Amniotic epithelial cell (primary cell): ENCODE measurements at regions not wholly inside any gene's neighbourhood (a gene's known extent, or its start where the extent isn't known, plus 50 kb on each side); places are given as distances from the start of the nearest gene placed in this dataset.
A peak's percentile ranks its signal among the peaks of the same experiment; 100 is the strongest.
"Not testable (repeated sequence)": the region's sequence is repeated elsewhere in the genome, so short reads cannot be mapped to it uniquely, and the experiment has no call there.

ENCODE experiments used
- DNase-seq: peaks from one replicate; pipeline ENCODE4 v3.0.0-alpha.2; 2010; ENCODE audit warnings: low read depth

GRCh38 chr4:123158576-123158975 is 236.2 kb upstream of the NUDT6 start:
- DNase-seq = no peak

DNA sequence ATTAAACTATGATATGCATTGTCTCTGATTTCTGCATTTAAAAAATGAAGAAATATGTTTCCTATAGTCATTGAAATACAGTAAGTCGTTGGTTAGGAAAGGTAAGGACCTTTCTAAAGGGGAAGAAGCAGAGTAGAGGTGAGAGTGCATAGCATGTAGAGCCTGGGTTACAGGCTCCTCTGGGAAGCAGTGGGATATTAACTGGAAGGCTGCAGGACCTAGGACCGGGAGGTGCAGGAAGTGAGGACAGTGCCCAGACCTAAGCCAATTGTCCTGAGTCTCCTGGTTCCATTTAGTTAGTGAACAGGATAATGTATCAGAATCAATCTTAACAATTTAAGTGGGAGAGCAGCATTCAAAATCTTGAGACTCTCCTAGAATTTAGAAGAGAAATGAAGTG is 237.1 kb upstream of the NUDT6 start:
- DNase-seq = no peak

DNA sequence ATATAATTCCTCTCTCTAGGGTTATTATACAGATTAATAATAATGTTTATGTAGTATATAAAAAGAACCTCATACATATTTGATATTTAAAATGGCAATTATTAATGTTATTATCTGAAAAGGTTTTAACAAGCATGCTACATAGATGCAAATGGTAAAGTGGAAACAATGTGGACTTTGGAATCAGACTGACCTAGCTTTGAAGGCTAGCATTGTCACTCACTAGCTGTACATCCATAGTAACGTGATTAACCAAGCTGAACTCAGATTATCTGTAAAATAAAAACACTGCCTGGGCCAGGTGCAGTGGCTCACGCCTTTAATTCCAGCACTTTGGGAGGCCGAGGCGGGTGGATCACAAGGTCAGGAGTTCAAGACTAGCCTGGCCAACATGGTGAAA is 233.7 kb upstream of the SPRY1 start:
- no peak for DNase-seq

- DNase-seq = no peak
These were observed 233.1 kb upstream of the SPRY1 start for GRCh38 chr4:123163501-123163900.

GRCh38 chr4:123166023-123166422 is 230.6 kb upstream of the SPRY1 start:
- DNase-seq = no peak

GRCh38 chr4:123167931-123168330 is 228.7 kb upstream of the SPRY1 start:
- no peak for DNase-seq

- peak; percentile 6 for DNase-seq
These were observed 227.8 kb upstream of the SPRY1 start for GRCh38 chr4:123168812-123169211.

DNA sequence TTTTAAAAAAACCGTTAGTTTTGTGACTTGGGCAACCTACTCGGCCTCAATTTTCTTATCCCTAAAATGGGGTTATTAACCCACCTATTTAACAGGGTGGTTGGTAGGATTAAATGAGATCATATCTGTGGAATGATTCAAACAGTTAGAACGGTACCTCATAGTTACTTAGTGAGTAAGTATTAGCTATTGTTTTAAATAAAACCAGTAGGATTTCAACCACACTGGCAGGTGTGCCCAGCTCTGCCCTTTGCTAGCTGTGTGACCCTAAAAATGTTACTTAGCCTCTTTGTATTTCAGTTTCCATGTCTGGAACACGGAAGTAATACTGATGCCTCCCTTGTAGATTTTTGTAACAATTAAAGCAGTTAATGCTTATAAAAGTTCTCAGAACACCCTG is 225.8 kb upstream of the SPRY1 start:
- DNase-seq = peak; percentile 7

DNA sequence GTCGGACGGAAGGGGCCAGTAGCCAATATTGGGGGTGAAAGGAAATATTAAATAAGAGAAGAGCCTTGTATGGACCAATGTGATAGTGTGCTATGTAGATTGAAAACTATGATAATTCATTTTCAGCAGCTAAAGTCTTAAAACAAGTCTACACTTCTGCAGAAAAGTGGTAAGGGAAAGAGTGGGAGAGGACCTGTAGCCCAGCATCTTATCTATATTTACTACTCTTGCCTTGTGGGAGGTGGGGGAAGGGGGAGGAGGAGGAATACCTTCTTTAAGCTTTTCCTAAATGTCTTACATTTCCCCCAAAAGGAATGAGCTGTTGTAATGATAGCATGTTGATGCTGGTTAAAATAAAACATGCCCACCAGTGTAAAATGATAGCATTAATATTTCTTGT is 220.0 kb upstream of the SPRY1 start:
- DNase-seq = no peak

DNA sequence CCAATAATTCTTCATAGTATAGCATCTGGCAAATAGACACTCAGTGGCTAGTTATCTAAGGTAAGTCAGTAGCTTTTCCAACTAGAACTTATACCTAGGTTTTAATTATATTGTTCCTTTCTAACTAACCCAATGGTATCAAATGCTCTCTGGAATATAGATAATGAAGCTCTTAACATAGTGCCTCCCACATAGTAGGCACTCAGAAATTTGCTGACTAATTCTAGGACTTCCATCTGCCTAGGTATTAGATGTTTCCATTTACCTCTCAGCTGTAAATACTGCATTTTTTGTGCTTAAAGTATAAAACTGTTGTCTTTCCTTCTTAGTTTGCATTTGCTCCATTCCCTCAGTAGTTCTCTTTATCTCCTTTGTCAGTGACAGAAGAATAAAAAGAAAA is 214.3 kb upstream of the SPRY1 start:
- DNase-seq = no peak

- DNase-seq = no peak
These were observed 213.3 kb upstream of the SPRY1 start for GRCh38 chr4:123183308-123183707.

DNA sequence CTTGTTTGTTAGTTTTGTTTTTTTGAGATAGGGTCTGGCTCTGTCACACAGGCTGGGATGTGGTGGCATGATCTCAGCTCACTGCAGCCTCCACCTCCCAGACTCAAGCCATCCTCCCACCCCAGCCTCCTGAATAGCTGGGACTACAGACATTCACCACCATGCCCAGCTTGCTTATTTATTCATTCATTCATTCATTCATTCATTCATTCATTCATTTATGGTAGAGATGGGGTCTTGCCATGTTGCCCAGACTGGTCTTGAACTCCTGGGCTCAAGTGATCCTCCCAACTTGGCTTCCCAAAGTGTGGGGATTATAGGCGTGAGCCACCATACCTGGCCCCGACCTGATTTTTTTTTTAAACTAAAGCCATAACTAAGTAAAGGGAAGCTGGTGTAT is 212.8 kb upstream of the SPRY1 start:
- DNase-seq = not testable (repeated sequence)

DNA sequence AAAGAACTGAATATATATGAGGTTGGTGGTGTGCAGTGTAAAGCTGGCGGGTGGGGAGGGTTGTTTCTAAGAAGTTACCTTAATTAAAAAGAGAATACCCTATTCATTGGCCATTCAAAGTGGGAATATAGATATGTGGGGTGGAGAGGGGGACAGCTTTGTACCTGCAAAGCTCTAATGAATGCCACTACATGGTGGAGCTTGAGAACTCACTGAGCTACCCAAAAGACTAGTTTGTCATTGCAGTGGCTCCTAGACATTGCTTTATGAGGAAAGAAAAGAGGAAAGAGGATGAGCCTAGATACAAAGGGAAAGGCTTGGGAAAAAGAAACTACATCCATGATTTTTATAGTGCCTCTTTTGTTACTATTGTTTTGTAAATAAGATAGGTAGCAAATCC is 209.9 kb upstream of the SPRY1 start:
- no peak for DNase-seq

DNA sequence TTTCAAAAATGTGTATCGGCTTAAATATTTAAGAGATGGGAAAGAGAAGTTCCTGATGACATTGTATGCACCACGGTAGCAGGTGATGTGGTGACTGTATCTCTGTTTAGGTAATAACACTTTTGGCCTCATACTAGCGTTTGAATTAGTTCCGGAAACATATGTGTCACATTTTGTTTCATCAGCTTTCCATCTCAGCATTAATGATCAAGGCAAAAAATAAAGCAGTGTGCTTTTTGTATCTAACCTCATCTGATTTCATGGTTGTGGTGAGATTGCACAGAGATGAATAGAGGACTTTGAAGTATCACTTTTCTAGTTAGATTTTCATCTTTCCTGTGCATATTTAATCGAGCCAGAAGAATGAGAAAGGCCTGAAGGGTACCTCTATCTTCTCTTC is 206.4 kb upstream of the SPRY1 start:
- DNase-seq = no peak

DNA sequence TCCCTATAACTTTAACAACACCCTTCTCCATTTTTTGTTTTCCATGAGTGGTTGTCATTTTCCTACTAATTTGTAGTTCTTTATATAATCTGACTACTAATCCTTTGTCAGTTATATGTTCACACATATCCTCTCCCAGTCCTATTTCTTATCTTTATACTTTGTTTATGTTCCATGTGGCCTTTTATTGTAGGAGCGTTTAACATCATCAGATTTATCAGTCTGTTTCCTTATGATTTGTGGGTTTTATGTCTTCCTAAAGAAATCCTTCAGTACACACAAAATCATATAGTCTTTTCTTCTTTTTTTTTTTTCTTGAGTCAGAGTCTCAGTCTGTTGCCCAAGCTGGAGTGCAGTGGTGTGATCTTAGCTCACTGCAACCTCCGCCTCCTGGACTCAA is 204.9 kb upstream of the SPRY1 start:
- peak; percentile 27 for DNase-seq

DNA sequence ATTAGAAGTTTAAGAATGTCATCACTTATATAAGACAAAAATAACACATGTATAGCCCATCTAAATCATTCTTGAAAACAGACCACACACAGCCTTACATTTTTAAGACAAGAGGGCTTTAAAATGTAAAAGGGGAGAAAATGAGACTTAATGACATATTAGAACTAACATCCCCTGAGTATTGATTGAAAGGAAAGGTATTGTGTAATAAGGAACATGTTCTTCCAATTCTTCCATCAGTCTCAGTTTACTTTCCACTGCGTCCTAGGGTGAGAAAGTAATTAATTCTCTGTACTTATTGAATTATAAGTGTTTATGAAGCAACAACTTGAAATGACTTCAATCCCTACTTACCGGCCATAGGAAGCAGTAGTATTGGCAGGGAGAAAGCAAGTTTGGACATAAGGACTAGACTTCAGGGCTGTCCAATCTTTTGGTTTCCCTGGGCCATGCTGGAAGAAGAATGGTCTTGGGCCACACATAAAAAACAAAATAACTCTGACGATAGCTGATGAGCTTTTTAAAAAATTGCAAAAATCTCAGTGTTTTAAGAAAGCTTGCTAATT is 202.7 kb upstream of the SPRY1 start:
- DNase-seq = no peak

DNA sequence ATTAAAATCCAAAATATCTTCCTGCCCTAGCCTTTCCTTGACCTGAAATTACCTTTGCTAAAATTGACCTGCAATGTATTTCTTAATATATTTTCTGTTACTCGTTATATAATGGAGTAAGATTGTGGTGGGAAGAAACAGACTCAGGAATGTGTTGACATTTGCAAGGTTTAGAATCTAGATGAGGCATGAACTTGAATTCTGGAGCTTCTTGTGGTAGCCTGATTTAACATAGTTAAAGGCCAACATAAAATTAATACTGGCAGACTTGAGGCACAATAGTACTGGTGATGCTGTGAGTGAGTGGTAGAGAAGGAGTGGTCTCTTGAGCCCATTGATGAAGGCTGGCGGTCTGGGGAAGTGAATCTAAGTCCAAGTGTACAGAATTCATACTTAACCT is 197.9 kb upstream of the SPRY1 start:
- peak; percentile 35 for DNase-seq

DNA sequence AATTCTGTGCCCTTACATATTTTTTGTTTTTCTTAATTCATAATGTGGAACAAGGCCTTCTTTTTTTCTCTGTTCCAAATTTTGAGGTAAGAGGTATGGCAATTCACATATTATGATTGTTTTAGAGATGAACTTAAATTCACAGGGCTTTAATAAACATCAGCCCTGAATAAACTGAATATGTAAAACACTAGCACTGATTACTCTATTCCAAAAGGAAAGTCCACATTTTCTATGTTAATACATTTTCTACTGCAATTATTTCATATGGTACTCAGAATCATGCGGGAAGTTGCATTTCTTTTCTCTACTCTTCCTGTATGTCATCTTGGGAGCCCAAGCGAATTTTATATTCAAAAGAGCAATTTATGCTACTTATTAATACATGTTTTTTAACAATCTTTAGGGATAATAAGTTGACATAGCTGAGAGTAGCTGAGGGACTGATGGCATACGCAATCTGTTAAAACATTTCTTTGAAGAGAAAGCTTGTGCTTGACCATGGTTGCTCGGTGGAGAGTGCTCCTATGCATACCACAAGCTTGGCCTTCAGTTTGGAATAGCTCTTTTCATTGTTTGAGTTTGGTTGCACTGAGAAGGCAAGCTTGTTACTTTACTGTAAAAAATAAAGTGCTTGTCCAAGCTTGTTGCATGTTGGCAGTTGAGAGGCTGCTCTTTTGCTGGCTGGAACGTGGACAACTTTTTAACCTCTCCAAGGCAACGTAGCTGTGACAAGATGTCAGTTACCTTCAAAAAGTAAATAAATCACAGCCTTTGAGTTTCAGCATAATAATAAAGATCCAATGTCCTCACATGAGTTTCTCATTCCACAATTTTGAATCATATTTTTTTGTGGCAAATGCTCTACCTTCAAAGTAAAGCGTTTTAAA is 196.3 kb upstream of the SPRY1 start:
- no peak for DNase-seq

GRCh38 chr4:123204737-123205136 is 191.9 kb upstream of the SPRY1 start:
- DNase-seq = no peak

DNA sequence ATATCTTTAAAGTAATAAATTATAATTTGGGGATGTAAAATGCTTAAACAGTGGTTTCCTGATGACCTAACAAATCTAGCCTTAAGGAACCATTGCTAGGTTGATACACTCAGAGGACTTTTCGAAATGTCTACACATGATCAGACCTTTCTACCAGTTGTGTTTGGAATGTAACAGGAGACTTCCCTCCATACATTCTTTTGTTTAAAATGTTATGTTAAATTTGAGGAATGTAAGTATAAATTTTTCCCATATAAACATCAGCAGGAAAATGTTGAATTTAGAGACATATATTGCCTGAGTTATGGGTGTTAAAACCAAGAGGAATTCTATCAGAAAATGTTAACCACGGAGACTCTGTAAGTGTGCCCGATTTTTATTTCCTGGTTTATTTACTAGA is 190.6 kb upstream of the SPRY1 start:
- DNase-seq = no peak

- DNase-seq = peak; percentile 17
These were observed 187.2 kb upstream of the SPRY1 start for GRCh38 chr4:123209436-123209835.

- no peak for DNase-seq
These were observed 181.1 kb upstream of the SPRY1 start for GRCh38 chr4:123215536-123215935.

DNA sequence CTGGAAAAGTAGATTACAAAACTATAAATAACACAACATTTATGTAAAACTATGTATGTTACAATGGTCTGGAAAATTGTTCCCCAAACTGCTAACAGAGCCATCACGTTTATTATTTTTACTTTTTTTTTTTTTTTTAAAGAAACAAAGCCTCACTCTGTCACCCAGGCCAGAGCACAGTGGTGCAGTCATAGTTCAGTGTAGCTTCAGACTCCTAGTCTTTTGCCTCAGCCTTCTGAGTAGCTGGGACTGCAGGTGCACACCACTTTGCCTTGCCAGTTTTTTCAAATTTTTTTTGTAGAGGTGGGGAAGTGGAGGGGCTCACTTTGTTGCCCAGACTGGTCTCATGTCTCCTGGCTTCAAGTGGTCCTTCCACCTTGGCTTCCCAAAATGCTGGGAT is 180.1 kb upstream of the SPRY1 start:
- no peak for DNase-seq

- DNase-seq = no peak
These were observed 179.6 kb upstream of the SPRY1 start for GRCh38 chr4:123216946-123217345.
